ENCODE measurements at regions not wholly inside any gene's neighbourhood (a gene's known extent, or its start where the extent isn't known, plus 50 kb on each side); places are given as distances from the start of the nearest gene placed in this dataset.

- no peak for TF ChIP-seq CHD7 (IDR thresholded peaks at IDR 0.05; ENCODE audit: insufficient replicate concordance, low read length)
- no peak for TF ChIP-seq HDAC2 (IDR thresholded peaks at IDR 0.05; ENCODE audit: borderline replicate concordance in 1 of 2, low read depth in 2 of 2, low read length in 2 of 2)
- no peak for TF ChIP-seq CEBPB (IDR thresholded peaks at IDR 0.05; ENCODE audit: low read depth, low read length)
- no peak for TF ChIP-seq RFX5 (IDR thresholded peaks at IDR 0.05; ENCODE audit: borderline replicate concordance, low read depth, low read length)
- no peak for TF ChIP-seq USF2 (IDR thresholded peaks at IDR 0.05; ENCODE audit: low read length)
- TF ChIP-seq HDAC6 (IDR thresholded peaks at IDR 0.05; ENCODE audit: low read depth, low read length), result no peak
- no peak for TF ChIP-seq SIX5 (IDR thresholded peaks at IDR 0.05; ENCODE audit: low read depth, low read length)
- no peak for TF ChIP-seq POU5F1 (IDR thresholded peaks at IDR 0.05; ENCODE audit: low read depth, low read length)
- TF ChIP-seq NRF1 (IDR thresholded peaks at IDR 0.05; ENCODE audit: low read depth, low read length), result no peak
- TF ChIP-seq TAF7 (optimal IDR thresholded peaks at IDR 0.05; ENCODE audit: borderline replicate concordance, low read depth, low read length), result no peak
- TF ChIP-seq POLR2A (IDR thresholded peaks at IDR 0.05; ENCODE audit: control extremely low read depth in 1 of 2, low read depth in 2 of 2, low read length in 2 of 2), result no peak
- TF ChIP-seq ZNF274 (IDR thresholded peaks at IDR 0.05; ENCODE audit: borderline replicate concordance, extremely low read depth, low read length), result no peak
Measured at GRCh38 chr2:203646961-203647360, 59.5 kb upstream of the CD28 start (continued).
